ENCODE measurements at regions not wholly inside any gene's neighbourhood (a gene's known extent, or its start where the extent isn't known, plus 50 kb on each side); places are given as distances from the start of the nearest gene placed in this dataset.

DNA sequence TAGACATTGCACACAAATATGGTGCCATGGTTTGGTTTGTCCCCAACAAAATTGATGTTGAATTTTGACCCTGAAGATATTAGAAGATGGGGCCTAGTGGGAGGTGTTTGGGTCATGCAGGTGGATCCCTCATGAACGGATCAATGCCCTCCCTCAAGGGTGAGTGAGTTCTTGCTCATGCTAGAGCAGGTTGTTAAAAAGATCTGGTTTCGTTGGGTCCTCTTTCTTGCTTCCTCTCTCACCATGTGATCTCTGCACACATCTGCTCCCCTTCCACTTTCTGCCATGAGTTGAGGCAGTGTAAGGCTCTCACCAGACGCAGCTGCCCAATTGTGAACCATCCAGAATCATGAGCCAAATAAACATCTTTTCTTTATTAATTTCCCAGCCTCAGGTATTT lies 87.8 kb upstream of the MDFIC2 start:
- no peak overlapping the region for H3K27ac ChIP-seq (ENCODE audit: low read length)
- H3K4me1 ChIP-seq (ENCODE audit: control insufficient read depth, insufficient read depth, low read length): no peaks in the 10 kb centered on the region
- no peaks in the 10 kb centered on the region for H3K27me3 ChIP-seq (ENCODE audit: control insufficient read depth, insufficient read depth, low read length)
- no CpG with 5 or more reads among the region's 3 CpGs for WGBS (ENCODE audit: insufficient coverage, low lambda C conversion rate)
- no peak overlapping the region for H3K4me3 ChIP-seq (ENCODE audit: low read length)
- DNase-seq: no peak
- no peaks in the 10 kb centered on the region for H3K9me3 ChIP-seq (ENCODE audit: control insufficient read depth, low read depth, low read length)
- no peaks in the 10 kb centered on the region for H3K36me3 ChIP-seq (ENCODE audit: control insufficient read depth, insufficient read depth, low read length)

DNA sequence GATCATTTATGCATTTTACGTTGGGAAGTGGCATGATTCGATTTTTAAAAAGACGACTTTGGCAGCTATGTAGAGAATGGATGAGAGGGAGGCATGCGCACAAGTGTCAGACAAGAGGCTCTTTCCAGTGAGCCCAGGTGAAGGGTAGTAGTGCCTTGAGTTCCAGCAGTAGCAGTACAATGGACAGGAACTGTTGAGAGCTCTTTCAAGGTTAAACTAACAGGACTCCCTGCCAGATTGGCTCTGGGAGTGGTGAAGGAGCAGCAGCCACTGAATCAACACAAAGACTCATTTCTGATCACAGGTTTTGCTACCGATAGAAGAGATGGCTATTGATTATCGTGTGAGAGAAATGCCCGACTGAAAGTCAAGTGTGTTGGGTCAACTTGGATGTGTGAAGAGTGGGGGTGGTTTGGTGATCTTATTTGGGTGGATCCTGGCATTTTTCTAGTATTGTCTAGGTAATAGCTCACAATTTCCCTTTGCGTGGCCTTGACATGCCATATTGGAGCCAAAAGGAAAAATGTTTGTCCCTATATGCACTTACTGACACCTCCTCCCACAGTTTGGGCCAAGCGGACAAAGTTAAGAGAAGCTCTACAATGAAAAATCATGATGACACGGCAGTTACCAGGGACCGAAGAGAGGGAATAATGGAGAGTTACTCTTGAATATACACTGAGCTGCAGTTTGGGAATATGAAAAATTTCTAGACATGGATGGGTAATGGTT lies 81.6 kb upstream of the MDFIC2 start:
- Histone ChIP-seq H3K4me3 (ENCODE audit: low read length) (no peak overlapping the region), H3K27ac (ENCODE audit: low read length) (no peak overlapping the region), H3K36me3 (ENCODE audit: control insufficient read depth, insufficient read depth, low read length) (no peaks in the 10 kb centered on the region), H3K4me1 (ENCODE audit: control insufficient read depth, insufficient read depth, low read length) (no peaks in the 10 kb centered on the region), H3K9me3 (ENCODE audit: control insufficient read depth, low read depth, low read length) (no peaks in the 10 kb centered on the region), H3K27me3 (ENCODE audit: control insufficient read depth, insufficient read depth, low read length) (no peaks in the 10 kb centered on the region)
- WGBS (ENCODE audit: insufficient coverage, low lambda C conversion rate): no CpG with 5 or more reads among the region's 11 CpGs
- no peak for DNase-seq

DNA sequence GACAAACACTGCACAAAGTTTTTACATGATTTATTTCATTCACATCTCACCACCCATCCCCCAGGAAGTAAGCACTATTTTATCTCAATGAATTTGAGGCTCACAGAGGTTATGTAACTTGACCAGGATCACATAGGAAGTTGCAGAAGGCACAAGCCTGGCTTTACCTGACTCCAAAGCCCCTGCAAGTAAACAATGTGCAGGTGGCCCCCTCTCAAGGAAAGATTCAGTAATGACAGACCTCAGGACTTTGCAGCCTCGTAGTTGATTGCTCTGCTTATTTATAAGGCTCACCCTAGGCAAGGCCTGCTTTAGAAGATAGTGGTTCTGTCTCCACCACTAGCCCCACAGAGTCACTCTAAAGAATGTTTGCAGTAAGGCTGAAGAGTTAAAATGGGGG lies 79.8 kb upstream of the MDFIC2 start:
- Histone ChIP-seq H3K27ac (ENCODE audit: low read length) (no peak overlapping the region), H3K4me3 (ENCODE audit: low read length) (no peak overlapping the region), H3K27me3 (ENCODE audit: control insufficient read depth, insufficient read depth, low read length) (no peaks in the 10 kb centered on the region), H3K4me1 (ENCODE audit: control insufficient read depth, insufficient read depth, low read length) (no peaks in the 10 kb centered on the region), H3K36me3 (ENCODE audit: control insufficient read depth, insufficient read depth, low read length) (no peaks in the 10 kb centered on the region), H3K9me3 (ENCODE audit: control insufficient read depth, low read depth, low read length) (no peaks in the 10 kb centered on the region)
- WGBS (ENCODE audit: insufficient coverage, low lambda C conversion rate): no CpG with 5 or more reads among the region's 1 CpG
- DNase-seq: no peak

DNA sequence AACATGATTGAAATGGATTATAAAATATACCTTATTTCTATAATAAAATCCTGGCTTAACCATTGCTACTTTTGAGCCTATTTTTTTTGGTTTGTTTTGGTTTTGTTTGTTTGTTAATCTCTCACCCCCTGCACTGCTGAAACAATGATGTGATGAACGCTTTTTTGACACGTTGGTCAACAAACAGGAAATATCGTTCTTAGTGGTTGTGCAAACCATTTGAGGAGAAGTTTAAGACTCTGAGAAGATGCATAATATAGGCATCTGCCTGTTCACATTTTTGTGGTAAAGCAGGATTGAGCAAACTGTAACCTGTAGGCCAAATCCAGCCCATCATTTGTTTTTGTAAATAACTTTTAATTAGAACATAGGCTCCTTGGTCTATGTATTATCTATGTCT lies 75.5 kb upstream of the MDFIC2 start:
- Histone ChIP-seq H3K4me1 (ENCODE audit: control insufficient read depth, insufficient read depth, low read length) (no peaks in the 10 kb centered on the region), H3K36me3 (ENCODE audit: control insufficient read depth, insufficient read depth, low read length) (no peaks in the 10 kb centered on the region), H3K4me3 (ENCODE audit: low read length) (no peak overlapping the region), H3K27me3 (ENCODE audit: control insufficient read depth, insufficient read depth, low read length) (no peaks in the 10 kb centered on the region), H3K27ac (ENCODE audit: low read length) (no peak overlapping the region), H3K9me3 (ENCODE audit: control insufficient read depth, low read depth, low read length) (no peaks in the 10 kb centered on the region)
- DNase-seq: no peak
- no CpG with 5 or more reads among the region's 3 CpGs for WGBS (ENCODE audit: insufficient coverage, low lambda C conversion rate)

DNA sequence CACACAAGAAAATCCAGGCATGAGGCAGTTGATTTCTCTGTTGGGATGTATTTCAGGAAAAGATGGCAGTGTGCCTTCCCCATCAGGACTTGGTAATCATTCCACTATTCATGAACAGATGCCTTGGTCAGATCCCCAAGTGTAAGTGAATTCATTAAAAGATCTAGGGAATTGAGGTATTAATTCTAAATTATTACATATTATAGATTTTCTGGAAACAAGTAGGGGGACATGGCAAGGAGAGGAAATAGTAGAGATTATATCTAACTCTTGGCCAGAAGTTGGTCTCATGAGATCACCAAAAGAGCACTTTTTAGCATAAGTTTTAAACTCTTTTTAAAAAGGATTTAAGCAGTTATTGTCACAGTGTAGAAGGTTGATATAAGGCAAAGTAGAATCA lies 74.4 kb upstream of the MDFIC2 start:
- Histone ChIP-seq H3K9me3 (ENCODE audit: control insufficient read depth, low read depth, low read length) (no peaks in the 10 kb centered on the region), H3K4me1 (ENCODE audit: control insufficient read depth, insufficient read depth, low read length) (no peaks in the 10 kb centered on the region), H3K27me3 (ENCODE audit: control insufficient read depth, insufficient read depth, low read length) (no peaks in the 10 kb centered on the region), H3K36me3 (ENCODE audit: control insufficient read depth, insufficient read depth, low read length) (no peaks in the 10 kb centered on the region), H3K4me3 (ENCODE audit: low read length) (no peak overlapping the region), H3K27ac (ENCODE audit: low read length) (no peak overlapping the region)
- DNase-seq: no peak

DNA sequence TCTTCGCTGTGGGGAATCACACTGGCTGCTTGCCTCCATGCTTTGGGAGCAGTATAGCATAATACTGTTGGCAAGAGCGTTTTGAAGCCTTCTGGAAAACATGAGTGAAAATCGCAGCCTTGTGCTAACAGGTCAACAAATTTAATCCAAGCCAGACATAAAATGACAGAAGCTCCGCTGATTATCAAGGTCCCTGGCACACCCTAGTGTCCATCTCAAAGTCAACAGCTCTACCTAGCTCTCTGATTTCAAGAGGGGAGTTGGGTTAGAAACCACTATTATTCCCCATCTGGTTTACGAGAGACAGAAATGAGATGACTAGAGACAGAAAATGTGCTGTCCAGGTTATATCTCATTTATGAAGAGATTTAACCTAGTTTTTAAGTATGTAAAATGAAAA lies 73.6 kb upstream of the MDFIC2 start:
- Histone ChIP-seq H3K27me3 (ENCODE audit: control insufficient read depth, insufficient read depth, low read length) (no peaks in the 10 kb centered on the region), H3K4me1 (ENCODE audit: control insufficient read depth, insufficient read depth, low read length) (no peaks in the 10 kb centered on the region), H3K27ac (ENCODE audit: low read length) (no peak overlapping the region), H3K9me3 (ENCODE audit: control insufficient read depth, low read depth, low read length) (no peaks in the 10 kb centered on the region), H3K4me3 (ENCODE audit: low read length) (no peak overlapping the region), H3K36me3 (ENCODE audit: control insufficient read depth, insufficient read depth, low read length) (no peaks in the 10 kb centered on the region)
- 83% methylated on average over 1 of the region's 5 CpGs for WGBS (ENCODE audit: insufficient coverage, low lambda C conversion rate)
- DNase-seq: no peak

DNA sequence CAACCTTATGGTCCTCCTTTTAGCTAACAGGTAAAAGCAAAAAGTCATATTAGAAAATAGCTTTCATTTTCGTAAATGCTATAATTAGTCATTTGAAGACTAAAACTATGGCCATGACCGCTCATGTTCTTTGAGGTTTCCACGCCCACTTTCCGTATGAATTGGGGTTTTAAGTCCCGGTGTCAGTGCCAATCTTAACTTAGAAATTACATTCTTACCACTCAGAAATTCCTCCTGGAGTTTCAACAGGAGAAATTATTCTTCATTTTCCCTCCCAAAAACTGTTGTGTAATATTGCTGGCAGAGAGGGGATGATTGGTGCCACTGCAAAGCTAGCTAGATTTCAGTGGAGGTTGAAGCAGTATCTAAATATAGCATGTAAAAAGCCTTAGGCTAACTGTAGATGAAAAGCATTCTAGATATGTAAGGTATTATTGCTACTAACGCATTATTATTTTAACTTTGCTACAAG lies 71.0 kb upstream of the MDFIC2 start:
- DNase-seq: no peak
- H3K27me3 ChIP-seq (ENCODE audit: control insufficient read depth, insufficient read depth, low read length): no peaks in the 10 kb centered on the region
- H3K27ac ChIP-seq (ENCODE audit: low read length): no peak overlapping the region
- H3K4me3 ChIP-seq (ENCODE audit: low read length): no peak overlapping the region
- H3K4me1 ChIP-seq (ENCODE audit: control insufficient read depth, insufficient read depth, low read length): no peaks in the 10 kb centered on the region
- no peaks in the 10 kb centered on the region for H3K36me3 ChIP-seq (ENCODE audit: control insufficient read depth, insufficient read depth, low read length)
- 93% methylated on average over 4 of the region's 6 CpGs for WGBS (ENCODE audit: insufficient coverage, low lambda C conversion rate)
- H3K9me3 ChIP-seq (ENCODE audit: control insufficient read depth, low read depth, low read length): no peaks in the 10 kb centered on the region

DNA sequence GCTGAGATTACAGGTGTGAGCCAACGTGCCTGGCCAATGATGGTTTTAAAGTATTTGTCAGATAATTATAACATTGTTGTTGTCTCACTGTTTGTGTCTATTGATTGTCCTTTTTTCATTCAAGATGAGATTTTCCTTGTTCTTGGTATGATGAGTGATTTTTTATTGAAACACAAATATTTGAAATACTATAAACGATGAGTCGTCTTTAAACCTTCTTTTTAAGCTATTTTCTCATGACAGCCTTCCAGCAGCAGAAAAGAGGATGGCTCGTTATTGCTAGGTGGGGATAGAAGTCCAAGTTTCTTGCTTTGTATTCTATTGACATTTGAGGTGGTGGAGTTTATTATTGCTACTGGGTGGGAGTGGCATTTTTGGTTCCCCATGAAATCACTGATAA lies 61.7 kb upstream of the MDFIC2 start:
- H3K27ac ChIP-seq (ENCODE audit: low read length): no peak overlapping the region
- no CpG with 5 or more reads among the region's 4 CpGs for WGBS (ENCODE audit: insufficient coverage, low lambda C conversion rate)

More for the DNA sequence above, 61.7 kb upstream of the MDFIC2 start:
- Histone ChIP-seq H3K27me3 (ENCODE audit: control insufficient read depth, insufficient read depth, low read length) (no peaks in the 10 kb centered on the region), H3K4me3 (ENCODE audit: low read length) (no peak overlapping the region), H3K9me3 (ENCODE audit: control insufficient read depth, low read depth, low read length) (no peaks in the 10 kb centered on the region), H3K36me3 (ENCODE audit: control insufficient read depth, insufficient read depth, low read length) (no peaks in the 10 kb centered on the region), H3K4me1 (ENCODE audit: control insufficient read depth, insufficient read depth, low read length) (no peaks in the 10 kb centered on the region)
- DNase-seq: no peak
